SU-DHL-6 (cell line): ENCODE measurements at regions not wholly inside any gene's neighbourhood (a gene's known extent, or its start where the extent isn't known, plus 50 kb on each side); places are given as distances from the start of the nearest gene placed in this dataset.

Source experiments
- H2AFZ ChIP-seq: fragments of 200-600 bp; sonication (generic); 2 replicates; pipeline ENCODE4 v1.6.1; 2014; ENCODE audit warnings: low read depth, mild to moderate bottlenecking, moderate library complexity, mixed read lengths, antibody characterized with exemption, low read length; ENCODE audit not compliant: severe bottlenecking
- H3F3A ChIP-seq: fragments of 200-600 bp; shearing (Covaris generic); 2 replicates; pipeline ENCODE4 v1.6.0; 2016; ENCODE audit warnings: antibody characterized with exemption, mild to moderate bottlenecking; ENCODE audit not compliant: insufficient read depth
- H3K27ac ChIP-seq: fragments of 200-600 bp; sonication (generic); 2 replicates; pipeline ENCODE4 v1.5.1; 2016; ENCODE audit warnings: low read depth, mild to moderate bottlenecking, low read length, moderate library complexity, mixed read lengths
- H3K27me3 ChIP-seq: fragments of 200-600 bp; sonication (generic), shearing (Covaris generic); 2 replicates; pipeline ENCODE4 v1.6.0; 2014; ENCODE audit warnings: mild to moderate bottlenecking, low read length
- H3K36me3 ChIP-seq: fragments of 200-600 bp; sonication (generic); 2 replicates; pipeline ENCODE4 v1.6.1; 2014; ENCODE audit warnings: mild to moderate bottlenecking, low read length, mixed read lengths
- H3K4me2 ChIP-seq: fragments of 300-600, 200-600 bp; shearing (Covaris generic), sonication (generic); 2 replicates; pipeline ENCODE4 v1.6.0; 2014; ENCODE audit warnings: low read length, low read depth, mild to moderate bottlenecking; ENCODE audit not compliant: poor library complexity, severe bottlenecking
- H3K4me3 ChIP-seq: fragments of 200-600 bp; sonication (generic); 2 replicates; pipeline ENCODE4 v1.5.1; 2014; ENCODE audit warnings: antibody characterized with exemption, low read length, mild to moderate bottlenecking, mixed read lengths; ENCODE audit not compliant: insufficient read depth, poor library complexity, severe bottlenecking
- H3K79me2 ChIP-seq: fragments of 200-600 bp; sonication (generic); 2 replicates; pipeline ENCODE4 v1.6.1; 2014; ENCODE audit warnings: mild to moderate bottlenecking, low read length, moderate library complexity; ENCODE audit not compliant: insufficient read depth
- H3K9ac ChIP-seq: fragments of 200-600 bp; sonication (generic); 2 replicates; pipeline ENCODE4 v1.7.0; 2014; ENCODE audit warnings: mild to moderate bottlenecking, low read length
- H3K9me2 ChIP-seq: fragments of 200-600 bp; sonication (generic); replicated peaks from 2 replicates; pipeline ENCODE4 v1.6.1; 2014; ENCODE audit warnings: low read length; ENCODE audit not compliant: insufficient read depth
- H3K9me3 ChIP-seq: fragments of 200-600 bp; sonication (generic); 2 replicates; pipeline ENCODE4 v1.6.1; 2014; ENCODE audit warnings: low read length, mixed read lengths; ENCODE audit not compliant: insufficient read depth
- H4K20me1 ChIP-seq: fragments of 200-600 bp; sonication (generic); 2 replicates; pipeline ENCODE4 v1.6.1; 2014; ENCODE audit warnings: low read depth, mild to moderate bottlenecking, antibody characterized with exemption, low read length, moderate library complexity, mixed read lengths
- EZH2phosphoT487 ChIP-seq: fragments of 200-600 bp; sonication (generic), shearing (Covaris generic); conservative IDR thresholded peaks from 2 replicates; pipeline ENCODE4 v1.6.1; 2018; ENCODE audit warnings: mild to moderate bottlenecking, antibody characterized with exemption, low read length, moderate library complexity, mixed read lengths
- TF ChIP-seq, protein P1 (sequence below): fragments of 200-600 bp; sonication (generic); IDR thresholded peaks from one replicate; pipeline ENCODE4 v1.5.1; 2017; ENCODE audit warnings: antibody characterized with exemption, mild to moderate bottlenecking, low read length, moderate library complexity; ENCODE audit not compliant: insufficient read depth, poor library complexity, severe bottlenecking

GRCh38 chr12:88985631-88986030, 366.7 kb downstream of the DUSP6 start:
- no peaks in the 10 kb centered on the region for H3K9me2 ChIP-seq

GRCh38 chr12:88985011-88985410, 367.3 kb downstream of the DUSP6 start:
- Histone ChIP-seq H3K27ac (no peak overlapping the region), H3K9me3 (no peaks in the 10 kb centered on the region), H3K9me2 (no peaks in the 10 kb centered on the region), H3K27me3 (no peaks in the 10 kb centered on the region), H2AFZ (no peak overlapping the region), H3K79me2 (no peaks in the 10 kb centered on the region), H4K20me1 (no peaks in the 10 kb centered on the region), H3K9ac (no peak overlapping the region), H3K4me2 (no peak overlapping the region), H3K36me3 (no peaks in the 10 kb centered on the region), H3F3A (no peaks in the 10 kb centered on the region), H3K4me3 (no peak overlapping the region)
- TF ChIP-seq EZH2phosphoT487 = no peak
- TF ChIP-seq, protein P1, sequence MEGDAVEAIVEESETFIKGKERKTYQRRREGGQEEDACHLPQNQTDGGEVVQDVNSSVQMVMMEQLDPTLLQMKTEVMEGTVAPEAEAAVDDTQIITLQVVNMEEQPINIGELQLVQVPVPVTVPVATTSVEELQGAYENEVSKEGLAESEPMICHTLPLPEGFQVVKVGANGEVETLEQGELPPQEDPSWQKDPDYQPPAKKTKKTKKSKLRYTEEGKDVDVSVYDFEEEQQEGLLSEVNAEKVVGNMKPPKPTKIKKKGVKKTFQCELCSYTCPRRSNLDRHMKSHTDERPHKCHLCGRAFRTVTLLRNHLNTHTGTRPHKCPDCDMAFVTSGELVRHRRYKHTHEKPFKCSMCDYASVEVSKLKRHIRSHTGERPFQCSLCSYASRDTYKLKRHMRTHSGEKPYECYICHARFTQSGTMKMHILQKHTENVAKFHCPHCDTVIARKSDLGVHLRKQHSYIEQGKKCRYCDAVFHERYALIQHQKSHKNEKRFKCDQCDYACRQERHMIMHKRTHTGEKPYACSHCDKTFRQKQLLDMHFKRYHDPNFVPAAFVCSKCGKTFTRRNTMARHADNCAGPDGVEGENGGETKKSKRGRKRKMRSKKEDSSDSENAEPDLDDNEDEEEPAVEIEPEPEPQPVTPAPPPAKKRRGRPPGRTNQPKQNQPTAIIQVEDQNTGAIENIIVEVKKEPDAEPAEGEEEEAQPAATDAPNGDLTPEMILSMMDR = no peak

More at GRCh38 chr12:88985631-88986030, 366.7 kb downstream of the DUSP6 start:
- Histone ChIP-seq H3K27me3 (no peaks in the 10 kb centered on the region), H2AFZ (no peak overlapping the region), H3K36me3 (no peaks in the 10 kb centered on the region), H3K4me3 (no peak overlapping the region), H3K79me2 (no peaks in the 10 kb centered on the region), H3K4me2 (no peak overlapping the region), H3K27ac (no peak overlapping the region), H4K20me1 (no peaks in the 10 kb centered on the region), H3F3A (no peaks in the 10 kb centered on the region), H3K9me3 (no peaks in the 10 kb centered on the region), H3K9ac (no peak overlapping the region)
- TF ChIP-seq EZH2phosphoT487 = no peak
- TF ChIP-seq, protein P1 = no peak

GRCh38 chr12:88982694-88983093, 369.6 kb downstream of the DUSP6 start:
- Histone ChIP-seq H3K4me2 (no peak overlapping the region), H3K27me3 (no peaks in the 10 kb centered on the region), H3K36me3 (no peaks in the 10 kb centered on the region), H2AFZ (no peak overlapping the region), H3F3A (no peaks in the 10 kb centered on the region), H3K9me3 (no peaks in the 10 kb centered on the region), H3K4me3 (no peak overlapping the region), H4K20me1 (no peaks in the 10 kb centered on the region), H3K27ac (no peak overlapping the region), H3K9me2 (no peaks in the 10 kb centered on the region), H3K79me2 (no peaks in the 10 kb centered on the region), H3K9ac (no peak overlapping the region)
- TF ChIP-seq, protein P1 = no peak
- TF ChIP-seq EZH2phosphoT487 = no peak

DNA sequence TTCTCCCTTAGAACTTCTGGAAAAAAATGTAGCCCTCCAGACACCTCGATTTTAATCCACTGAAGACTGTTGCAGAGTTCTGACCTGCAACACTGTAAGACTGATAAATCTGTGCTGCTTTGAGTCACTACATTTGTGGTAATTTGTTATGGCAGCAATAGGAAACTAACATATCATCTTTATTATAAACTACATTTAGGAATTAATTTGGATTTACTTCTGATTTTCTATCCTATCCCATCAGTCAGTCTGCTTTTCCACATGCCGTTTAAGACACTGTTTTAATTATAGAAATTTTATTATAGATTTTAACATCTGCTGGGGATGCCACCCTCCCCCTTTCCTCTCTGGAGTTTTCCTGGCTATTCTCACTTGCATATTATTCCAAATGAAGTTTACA, 375.2 kb downstream of the DUSP6 start:
- H3K9me2 ChIP-seq = no peaks in the 10 kb centered on the region
- no peak overlapping the region for H3K27ac ChIP-seq
- H3K27me3 ChIP-seq = no peaks in the 10 kb centered on the region
- H2AFZ ChIP-seq = no peak overlapping the region
- H3K79me2 ChIP-seq = no peaks in the 10 kb centered on the region
- H3K4me2 ChIP-seq = no peak overlapping the region
- no peaks in the 10 kb centered on the region for H3F3A ChIP-seq
- TF ChIP-seq EZH2phosphoT487 = no peak
- TF ChIP-seq, protein P1 = no peak
- no peak overlapping the region for H3K4me3 ChIP-seq
- no peaks in the 10 kb centered on the region for H3K9me3 ChIP-seq
- H4K20me1 ChIP-seq = no peaks in the 10 kb centered on the region
- no peak overlapping the region for H3K9ac ChIP-seq
- H3K36me3 ChIP-seq = no peaks in the 10 kb centered on the region
